BLaER1 treated with 17β-estradiol and CSF1 and Interleukin-3, amounts not matched to agents 10 nM and 100 nM (cell line): ENCODE measurements at regions not wholly inside any gene's neighbourhood (a gene's known extent, or its start where the extent isn't known, plus 50 kb on each side); places are given as distances from the start of the nearest gene placed in this dataset.
A peak's percentile ranks its signal among the peaks of the same experiment; 100 is the strongest.

Source experiments
- H3K27ac ChIP-seq, 11 experiments: shearing (Covaris generic); formaldehyde crosslinking; 2 replicates each; pipeline ENCODE4 v1.8.1; 2022
- H3K27me3 ChIP-seq, 11 experiments: shearing (Covaris generic); formaldehyde crosslinking; 2 replicates each; pipeline ENCODE4 v1.8.1; 2022
- H3K36me3 ChIP-seq, 11 experiments: shearing (Covaris generic); formaldehyde crosslinking; 2 replicates each; pipeline ENCODE4 v1.8.1; 2022
- H3K4me1 ChIP-seq, 10 experiments: shearing (Covaris generic); formaldehyde crosslinking; 2 replicates each; pipeline ENCODE4 v1.8.1; 2022
- H3K4me2 ChIP-seq, 11 experiments: shearing (Covaris generic); formaldehyde crosslinking; 2 replicates each; pipeline ENCODE4 v1.8.1; 2022
- H3K4me3 ChIP-seq, 10 experiments: shearing (Covaris generic); formaldehyde crosslinking; 2 replicates each; pipeline ENCODE4 v1.8.1; 2022
- H3K9ac ChIP-seq, 11 experiments: shearing (Covaris generic); formaldehyde crosslinking; 2 replicates each; pipeline ENCODE4 v1.8.1; 2022
- H3K9me3 ChIP-seq, 11 experiments: shearing (Covaris generic); formaldehyde crosslinking; replicated peaks in 1 of 11; 2 replicates each; pipeline ENCODE4 v1.8.1; 2022
- H4K20me1 ChIP-seq, 11 experiments: shearing (Covaris generic); formaldehyde crosslinking; 2 replicates each; pipeline ENCODE4 v1.8.1; 2022
- Cebpa-rat ChIP-seq, 11 experiments: shearing (Covaris generic); IDR thresholded peaks; 2 replicates each; pipeline ENCODE4 v1.8.1; 2022

- H3K9me3 ChIP-seq: peaks cover 0 to 9% (median 4%) of the 10 kb centered on the region in 11 experiments; a peak in 8 of 22 replicates
- H3K27ac ChIP-seq: no peak overlapping the region
- H3K27me3 ChIP-seq: no peaks in the 10 kb centered on the region
- peaks cover 0 to 10% (median 0%) of the 10 kb centered on the region in 10 experiments; a peak in 3 of 20 replicates for H3K4me1 ChIP-seq
- H3K4me2 ChIP-seq: no peak overlapping the region
- H3K36me3 ChIP-seq: no peaks in the 10 kb centered on the region
- no peak for TF ChIP-seq Cebpa-rat (IDR thresholded peaks at IDR 0.05)
- no peak overlapping the region for H3K4me3 ChIP-seq
- no peaks in the 10 kb centered on the region for H4K20me1 ChIP-seq
- H3K9ac ChIP-seq: no peak overlapping the region
Observed at GRCh38 chr2:123359636-123360035, 665.5 kb upstream of the CNTNAP5 start.

DNA sequence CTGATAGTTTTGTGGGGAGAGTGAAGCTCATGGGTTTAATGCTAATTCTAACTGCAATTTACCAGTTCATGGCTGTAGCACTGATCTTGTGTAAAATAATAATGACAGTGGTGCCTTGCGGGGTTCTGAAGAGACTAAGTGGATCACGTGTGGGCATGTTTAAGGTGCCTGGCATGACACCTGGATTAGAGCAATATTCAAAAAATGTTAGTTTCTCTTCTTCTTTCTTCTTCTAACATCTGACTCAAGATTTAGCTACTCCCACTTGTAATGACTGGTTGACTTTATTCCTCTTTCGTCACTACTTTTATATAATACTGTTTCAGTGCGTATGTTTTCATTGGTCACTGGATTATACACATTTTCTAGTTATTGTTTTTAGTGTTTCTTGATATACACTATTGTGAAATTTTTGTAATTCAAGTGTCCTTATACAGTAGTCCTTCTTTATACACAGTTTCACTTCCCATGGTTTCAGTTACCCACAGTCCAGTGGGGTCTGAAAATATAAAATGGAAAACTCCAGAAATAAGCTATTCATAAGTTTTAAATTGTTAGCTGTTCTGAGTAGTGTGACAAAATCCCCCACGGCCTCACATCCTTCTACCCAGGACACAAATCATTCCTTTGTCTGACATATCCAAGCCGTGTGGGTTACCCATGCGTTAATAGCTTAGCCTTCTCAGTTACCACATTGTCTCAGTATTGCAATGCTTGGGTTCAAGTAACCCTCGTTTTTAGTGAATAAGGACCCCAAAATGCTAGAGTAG lies 662.2 kb upstream of the CNTNAP5 start:
- no peaks in the 10 kb centered on the region for H3K36me3 ChIP-seq
- no peaks in the 10 kb centered on the region for H3K27me3 ChIP-seq
- peak overlapping the region in 1 of 11 experiments; percentile 20; a peak in 1 of 22 replicates for H3K4me2 ChIP-seq
- no peak overlapping the region for H3K9ac ChIP-seq
- TF ChIP-seq Cebpa-rat (IDR thresholded peaks at IDR 0.05): no peak
- H3K27ac ChIP-seq: no peak overlapping the region
- H3K9me3 ChIP-seq: no peaks in the 10 kb centered on the region
- H4K20me1 ChIP-seq: no peaks in the 10 kb centered on the region
- H3K4me3 ChIP-seq: no peak overlapping the region
- H3K4me1 ChIP-seq: peaks cover 0 to 28% (median 0%) of the 10 kb centered on the region in 10 experiments; a peak in 5 of 20 replicates

DNA sequence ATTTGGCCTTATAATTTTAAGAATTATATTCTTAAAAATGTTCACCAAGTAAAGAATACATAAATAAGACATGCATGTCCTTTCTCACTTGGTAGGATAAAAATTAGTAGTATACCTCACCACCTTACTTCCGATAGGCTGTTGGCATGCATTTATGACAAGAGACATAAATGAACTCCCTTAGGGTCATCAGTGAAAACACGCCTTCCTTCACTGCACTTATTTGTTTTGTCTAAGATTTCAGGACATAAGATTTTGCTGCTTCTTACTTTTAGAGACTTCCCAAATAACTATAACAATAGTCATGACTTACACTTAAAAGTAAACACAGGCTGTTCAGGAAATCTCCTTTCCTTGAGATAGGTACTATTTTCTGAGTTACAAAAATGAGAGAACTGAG lies 661.3 kb upstream of the CNTNAP5 start:
- no peaks in the 10 kb centered on the region for H3K27me3 ChIP-seq
- no peak for TF ChIP-seq Cebpa-rat (IDR thresholded peaks at IDR 0.05)
- no peaks in the 10 kb centered on the region for H4K20me1 ChIP-seq
- no peaks in the 10 kb centered on the region for H3K9me3 ChIP-seq
- H3K9ac ChIP-seq: no peak overlapping the region
- H3K4me1 ChIP-seq: peaks cover 0 to 28% (median 0%) of the 10 kb centered on the region in 10 experiments; a peak in 5 of 20 replicates
- H3K36me3 ChIP-seq: no peaks in the 10 kb centered on the region
- no peak overlapping the region for H3K4me2 ChIP-seq
- H3K27ac ChIP-seq: no peak overlapping the region
- H3K4me3 ChIP-seq: no peak overlapping the region

DNA sequence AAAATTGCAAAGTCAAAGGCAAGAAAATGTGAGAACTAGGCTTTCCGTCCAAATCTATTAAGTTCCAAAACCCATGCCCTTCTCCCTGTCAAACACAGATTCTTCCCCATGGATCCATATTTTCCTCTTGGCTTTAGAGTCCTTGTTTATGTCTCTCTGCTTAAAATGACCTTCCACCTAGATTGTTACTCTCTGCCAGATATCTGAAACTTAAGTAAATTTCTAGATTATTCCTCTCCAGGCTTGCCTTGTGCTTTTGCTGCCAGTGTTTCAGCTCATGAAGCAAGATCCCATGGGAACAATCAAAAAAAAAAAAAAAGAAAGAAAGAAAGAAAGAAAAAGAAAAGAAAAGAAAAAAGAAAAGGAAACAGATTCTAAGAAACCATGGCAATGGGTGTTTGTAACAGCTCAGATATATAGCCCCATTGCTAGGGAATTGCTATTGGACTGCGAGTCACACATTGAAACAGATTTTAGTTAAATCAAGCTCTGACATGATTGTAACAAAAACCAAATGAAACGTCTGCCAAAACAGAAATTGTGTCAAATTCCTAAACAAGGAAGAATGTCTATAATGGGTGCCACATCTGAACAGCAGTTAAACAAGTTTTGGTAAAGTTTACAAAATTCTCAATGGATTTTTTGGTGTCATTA lies 660.7 kb upstream of the CNTNAP5 start:
- Histone ChIP-seq H3K4me2 (no peak overlapping the region), H3K36me3 (no peaks in the 10 kb centered on the region), H3K4me3 (no peak overlapping the region), H3K9ac (no peak overlapping the region), H4K20me1 (no peaks in the 10 kb centered on the region), H3K9me3 (no peaks in the 10 kb centered on the region), H3K27me3 (no peaks in the 10 kb centered on the region), H3K27ac (no peak overlapping the region), H3K4me1 (peaks cover 0 to 28% (median 0%) of the 10 kb centered on the region in 10 experiments; a peak in 5 of 20 replicates)
- TF ChIP-seq Cebpa-rat (IDR thresholded peaks at IDR 0.05): no peak

GRCh38 chr2:123366239-123366837 lies 658.7 kb upstream of the CNTNAP5 start:
- peak overlapping the region in 2 of 11 experiments; percentile 29 to 33; a peak in 2 of 22 replicates for H3K4me2 ChIP-seq
- no peaks in the 10 kb centered on the region for H3K9me3 ChIP-seq
- H3K4me1 ChIP-seq: peaks cover 0 to 28% (median 0%) of the 10 kb centered on the region in 10 experiments; a peak in 5 of 20 replicates
- no peaks in the 10 kb centered on the region for H3K27me3 ChIP-seq
- H4K20me1 ChIP-seq: no peaks in the 10 kb centered on the region
- H3K27ac ChIP-seq: no peak overlapping the region
- H3K36me3 ChIP-seq: no peaks in the 10 kb centered on the region
- no peak overlapping the region for H3K9ac ChIP-seq
- H3K4me3 ChIP-seq: no peak overlapping the region
- TF ChIP-seq Cebpa-rat (IDR thresholded peaks at IDR 0.05): no peak

DNA sequence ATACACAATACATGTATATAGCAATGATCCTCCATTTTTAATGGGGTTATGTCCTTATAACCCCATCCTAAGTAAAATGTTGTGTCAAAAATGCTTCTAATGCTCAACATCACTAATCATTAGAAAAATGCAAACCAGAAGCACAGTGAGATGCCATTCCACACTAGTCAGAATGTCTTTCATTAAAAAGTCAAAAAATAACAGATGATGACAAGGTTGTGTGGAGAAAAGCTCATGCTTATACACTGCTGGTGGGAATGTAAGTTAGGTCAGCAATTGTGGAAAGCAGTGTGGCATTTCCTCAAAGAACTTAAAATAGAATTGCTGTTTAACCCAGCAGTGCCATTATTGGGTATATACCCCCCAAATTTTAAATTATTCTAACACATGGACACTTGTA lies 654.9 kb upstream of the CNTNAP5 start:
- H3K9me3 ChIP-seq: no peaks in the 10 kb centered on the region

GRCh38 chr2:123371535-123371934 lies 653.6 kb upstream of the CNTNAP5 start:
- Histone ChIP-seq H3K36me3 (no peaks in the 10 kb centered on the region), H4K20me1 (no peaks in the 10 kb centered on the region), H3K4me3 (no peak overlapping the region), H3K4me1 (peaks cover 0 to 6% (median 0%) of the 10 kb centered on the region in 10 experiments; a peak in 4 of 20 replicates), H3K9ac (no peak overlapping the region), H3K27ac (no peak overlapping the region), H3K4me2 (no peak overlapping the region), H3K9me3 (no peaks in the 10 kb centered on the region), H3K27me3 (no peaks in the 10 kb centered on the region)
- TF ChIP-seq Cebpa-rat (IDR thresholded peaks at IDR 0.05): no peak

More for the DNA sequence above, 654.9 kb upstream of the CNTNAP5 start:
- Histone ChIP-seq H3K27me3 (no peaks in the 10 kb centered on the region), H3K4me3 (no peak overlapping the region), H4K20me1 (no peaks in the 10 kb centered on the region), H3K4me1 (peaks cover 0 to 18% (median 0%) of the 10 kb centered on the region in 10 experiments; a peak in 4 of 20 replicates), H3K4me2 (no peak overlapping the region), H3K27ac (no peak overlapping the region), H3K9ac (no peak overlapping the region), H3K36me3 (no peaks in the 10 kb centered on the region)
- no peak for TF ChIP-seq Cebpa-rat (IDR thresholded peaks at IDR 0.05)

DNA sequence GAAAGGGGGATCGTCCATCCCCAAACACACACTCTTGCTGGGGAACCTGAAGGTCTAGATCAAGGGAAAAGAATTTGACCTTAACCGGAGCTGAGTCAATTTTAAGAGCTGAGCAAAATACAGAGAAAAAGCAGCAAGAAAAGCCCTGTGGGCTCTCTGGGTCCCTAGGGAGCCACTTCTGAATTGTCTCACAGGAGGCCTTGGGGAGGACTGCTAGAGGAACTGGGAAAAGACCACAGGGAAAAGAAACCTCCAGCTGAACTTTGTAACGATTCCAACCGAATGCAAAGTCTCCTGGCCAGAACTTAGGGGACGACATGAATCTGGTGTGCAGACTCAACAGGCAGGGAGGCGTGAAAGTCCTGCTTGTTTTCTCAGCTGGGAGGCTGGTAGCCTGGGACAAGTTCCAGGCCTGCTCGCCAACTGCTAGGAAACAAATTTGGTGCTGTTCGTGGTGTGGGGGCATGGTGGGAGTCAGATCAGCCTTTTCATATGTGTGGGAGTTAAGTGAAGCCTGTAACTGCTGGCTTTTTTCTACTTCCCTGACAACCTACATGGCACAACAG lies 644.6 kb upstream of the CNTNAP5 start:
- H3K36me3 ChIP-seq: no peaks in the 10 kb centered on the region
- no peak for TF ChIP-seq Cebpa-rat (IDR thresholded peaks at IDR 0.05)
- no peaks in the 10 kb centered on the region for H3K9me3 ChIP-seq
- no peaks in the 10 kb centered on the region for H3K27me3 ChIP-seq
- peak overlapping the region; percentile 10 to 85 (median 76); a peak in 20 of 22 replicates for H3K4me2 ChIP-seq
- H3K4me1 ChIP-seq: peaks cover 8 to 19% (median 17%) of the 10 kb centered on the region in 10 experiments; a peak in 19 of 20 replicates
- no peaks in the 10 kb centered on the region for H4K20me1 ChIP-seq
- 0 out of 20 replicates have a peak overlapping the region, but pooled peaks of 1 of the 10 experiments have one; percentile 1 for H3K4me3 ChIP-seq
- peak overlapping the region in 2 of 11 experiments; percentile 10 to 30; a peak in 1 of 22 replicates for H3K9ac ChIP-seq
- H3K27ac ChIP-seq: peak overlapping the region in 2 of 11 experiments; percentile 9 to 15; a peak in 1 of 22 replicates

DNA sequence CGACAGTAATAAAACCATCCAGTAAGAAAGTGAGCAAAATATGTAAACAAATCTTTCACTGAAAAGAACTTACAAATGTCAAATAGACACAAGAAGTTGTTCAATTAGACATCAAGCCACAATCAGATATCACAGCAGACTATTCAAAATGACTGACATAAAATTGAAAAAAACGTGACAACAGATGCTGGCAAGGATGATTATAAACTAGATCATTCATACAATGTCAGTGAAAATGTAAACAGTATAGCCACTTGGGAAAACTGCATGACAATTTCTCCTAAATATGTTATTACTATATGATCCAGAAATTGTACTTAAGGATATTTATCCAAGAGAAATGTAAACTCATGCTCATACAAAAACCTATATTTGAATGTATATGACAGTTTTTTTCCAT lies 609.4 kb upstream of the CNTNAP5 start:
- Histone ChIP-seq H3K4me3 (no peak overlapping the region), H4K20me1 (no peaks in the 10 kb centered on the region), H3K27me3 (no peaks in the 10 kb centered on the region), H3K27ac (no peak overlapping the region), H3K9me3 (no peaks in the 10 kb centered on the region), H3K4me1 (peaks cover 0 to 6% (median 0%) of the 10 kb centered on the region in 10 experiments; a peak in 2 of 20 replicates), H3K36me3 (no peaks in the 10 kb centered on the region), H3K9ac (no peak overlapping the region), H3K4me2 (no peak overlapping the region)
- no peak for TF ChIP-seq Cebpa-rat (IDR thresholded peaks at IDR 0.05)
